IMR-90 (cell line): ENCODE measurements at regions not wholly inside any gene's neighbourhood (a gene's known extent, or its start where the extent isn't known, plus 50 kb on each side); places are given as distances from the start of the nearest gene placed in this dataset.

Experiments
- ATAC-seq: fragments of 200-7000 bp; cut with Tn5 transposase; 2 replicates; pipeline ENCODE4 v1.9.1; 2020; ENCODE audit warnings: low read depth, mild to moderate bottlenecking, moderate library complexity
- BruUV-seq: library from RNA; stranded (reverse); fragments of 400-500 nt; replicated peaks from 2 replicates; lab custom pipeline; 2021; lab: Mats Ljungman, UMichigan
- CTCF ChIA-PET: fragments of 300-600 bp; formaldehyde crosslinking; extraction: SDS; loops from one replicate; lab custom pipeline; 2021; ENCODE audit warnings: antibody characterized with exemption; lab: Yijun Ruan, JAX
- POLR2A ChIA-PET: fragments of 300-600 bp; sonication (Branson Sonifier 250); formaldehyde crosslinking; loops from one replicate; lab custom pipeline; 2022; ENCODE audit warnings: antibody characterized with exemption; ENCODE audit not compliant: unreplicated experiment; lab: Charles Lee
- DNase-seq: peaks from one replicate; pipeline ENCODE4 v3.0.0; 2013
- H2AFZ ChIP-seq: replicated peaks from 2 replicates; pipeline ENCODE3; 2013; ENCODE audit warnings: low read length, mild to moderate bottlenecking; ENCODE audit not compliant: poor library complexity
- H2AK5ac ChIP-seq: 2 replicates; pipeline ENCODE4 v1.6.1; 2013; ENCODE audit warnings: low read depth, low read length, inconsistent platforms
- H2AK9ac ChIP-seq: replicated peaks from 2 replicates; pipeline ENCODE3; 2013; ENCODE audit warnings: mild to moderate bottlenecking, low read depth, low read length, moderate library complexity; ENCODE audit not compliant: poor library complexity
- H2BK120ac ChIP-seq: 2 replicates; pipeline ENCODE4 v1.6.1; 2013; ENCODE audit warnings: low read depth, low read length, inconsistent platforms
- H2BK15ac ChIP-seq: 3 replicates; pipeline ENCODE4 v1.6.1; 2013; ENCODE audit warnings: low read depth, low read length, inconsistent platforms
- H2BK20ac ChIP-seq: 2 replicates; pipeline ENCODE4 v1.6.1; 2013; ENCODE audit warnings: low read depth, mild to moderate bottlenecking, inconsistent platforms, low read length, moderate library complexity
- H2BK5ac ChIP-seq: 2 replicates; pipeline ENCODE4 v1.6.1; 2013; ENCODE audit warnings: mild to moderate bottlenecking, low read depth, low read length, inconsistent platforms; ENCODE audit not compliant: poor library complexity, severe bottlenecking
- H3K14ac ChIP-seq: replicated peaks from 2 replicates; pipeline ENCODE4 v1.6.1; 2013; ENCODE audit warnings: low read depth, low read length, inconsistent platforms
- H3K18ac ChIP-seq: 2 replicates; pipeline ENCODE4 v1.6.1; 2013; ENCODE audit warnings: low read depth, low read length, control low read depth
- H3K23ac ChIP-seq: 2 replicates; pipeline ENCODE4 v1.6.1; 2013; ENCODE audit warnings: low read depth, low read length, inconsistent platforms
- H3K27ac ChIP-seq: 2 replicates; pipeline ENCODE4 v1.5.1; 2013; ENCODE audit warnings: mild to moderate bottlenecking, control low read depth, low read length; ENCODE audit not compliant: insufficient read depth
- H3K27me3 ChIP-seq: 2 replicates; pipeline ENCODE4 v1.6.1; 2013; ENCODE audit warnings: low read length; ENCODE audit not compliant: control insufficient read depth, insufficient read depth
- H3K36me3 ChIP-seq: 2 replicates; pipeline ENCODE4 v1.6.1; 2013; ENCODE audit warnings: low read length, mixed read lengths; ENCODE audit not compliant: control insufficient read depth, insufficient read depth
- H3K4ac ChIP-seq: 2 replicates; pipeline ENCODE4 v1.6.1; 2013; ENCODE audit warnings: low read depth, low read length, inconsistent platforms
- H3K4me1 ChIP-seq: 2 replicates; pipeline ENCODE4 v1.6.1; 2013; ENCODE audit warnings: low read length, mixed read lengths; ENCODE audit not compliant: control insufficient read depth, insufficient read depth
- H3K4me2 ChIP-seq: 2 replicates; pipeline ENCODE4 v1.6.1; 2013; ENCODE audit warnings: low read depth, mild to moderate bottlenecking, control low read depth, low read length, moderate library complexity
- H3K4me3 ChIP-seq: 2 replicates; pipeline ENCODE4 v1.5.1; 2013; ENCODE audit warnings: low read depth, mild to moderate bottlenecking, control low read depth, low read length, moderate library complexity; ENCODE audit not compliant: insufficient read depth
- H3K56ac ChIP-seq: 2 replicates; pipeline ENCODE4 v1.6.1; 2013; ENCODE audit warnings: low read length, inconsistent platforms; ENCODE audit not compliant: insufficient read depth; ENCODE audit errors: extremely low read depth
- H3K79me1 ChIP-seq, 2 experiments: 2 replicates each; pipeline ENCODE4 v1.6.1; 2013; ENCODE audit warnings: low read length in 2 of 2, inconsistent platforms in 1 of 2, low read depth in 1 of 2
- H3K9ac ChIP-seq: 2 replicates; pipeline ENCODE4 v1.6.1; 2013; ENCODE audit warnings: low read depth, low read length, control low read depth
- H3K9me1 ChIP-seq: 2 replicates; pipeline ENCODE4 v1.6.1; 2013; ENCODE audit warnings: low read length, inconsistent platforms; ENCODE audit not compliant: insufficient read depth
- H3K9me3 ChIP-seq: 2 replicates; pipeline ENCODE4 v1.6.1; 2013; ENCODE audit warnings: low read length; ENCODE audit not compliant: control insufficient read depth, insufficient read depth
- H4K20me1 ChIP-seq: 2 replicates; pipeline ENCODE4 v1.6.1; 2013; ENCODE audit warnings: low read length, inconsistent platforms; ENCODE audit not compliant: insufficient read depth
- H4K5ac ChIP-seq: 2 replicates; pipeline ENCODE4 v1.6.1; 2013; ENCODE audit warnings: mild to moderate bottlenecking, low read depth, low read length, control low read depth
- H4K8ac ChIP-seq, 2 experiments: 2 replicates each; pipeline ENCODE4 v1.6.1; 2013; ENCODE audit warnings: low read depth in 2 of 2, low read length in 2 of 2, control low read depth in 1 of 2, inconsistent platforms in 1 of 2
- H4K91ac ChIP-seq: 2 replicates; pipeline ENCODE4 v1.6.1; 2013; ENCODE audit warnings: low read depth, low read length, inconsistent platforms; ENCODE audit not compliant: insufficient read depth
- BHLHE40 ChIP-seq: fragments of 150-350 bp; IDR thresholded peaks from 2 replicates; pipeline ENCODE4 v1.6.1; 2016; ENCODE audit warnings: mild to moderate bottlenecking, low read depth, low read length
- CEBPB ChIP-seq: IDR thresholded peaks from 2 replicates; pipeline ENCODE4 v1.6.1; 2012; ENCODE audit warnings: low read depth, low read length, improper control_type of control experiment
- CHD1 ChIP-seq: IDR thresholded peaks from 2 replicates; pipeline ENCODE4 v1.6.1; 2012; ENCODE audit warnings: low read depth, low read length, improper control_type of control experiment
- MAFK ChIP-seq: IDR thresholded peaks from 2 replicates; pipeline ENCODE4 v1.6.1; 2012; ENCODE audit warnings: low read depth, low read length, improper control_type of control experiment
- MAZ ChIP-seq: IDR thresholded peaks from 2 replicates; pipeline ENCODE4 v1.6.1; 2012; ENCODE audit warnings: low read depth, mild to moderate bottlenecking, low read length, improper control_type of control experiment, moderate library complexity, borderline replicate concordance
- RAD21 ChIP-seq: IDR thresholded peaks from 2 replicates; pipeline ENCODE4 v1.6.1; 2012; ENCODE audit warnings: low read length, improper control_type of control experiment
- RFX5 ChIP-seq: IDR thresholded peaks from 2 replicates; pipeline ENCODE4 v1.8.0; 2012; ENCODE audit warnings: low read depth, mild to moderate bottlenecking, low read length, moderate library complexity
- SMC3 ChIP-seq: fragments of 150-350 bp; IDR thresholded peaks from 2 replicates; pipeline ENCODE4 v1.6.1; 2016; ENCODE audit warnings: low read depth, mild to moderate bottlenecking, antibody characterized with exemption, low read length, moderate library complexity
- WGBS, 2 experiments: methylation state at CpG; one replicate each; pipeline versions ENCODE4 v1.1.5 to v1.1.7; 2013; ENCODE audit warnings: missing lambda C conversion rate in 2 of 2; ENCODE audit not compliant: insufficient read length in 1 of 2; ENCODE audit errors: extremely low coverage in 2 of 2; 5-methylcytosine and 5-hydroxymethylcytosine counted together
- dilution Hi-C: fragments of 300-500 bp; cut with HindIII; formaldehyde crosslinking; loops from one replicate; pipeline ENCODE4 v1.14.3; 2018; ENCODE audit warnings: low sequenced_read_pairs; ENCODE audit not compliant: unreplicated experiment
- in situ Hi-C: fragments of 300-500 bp; cut with MboI; formaldehyde crosslinking; loops from 3 replicates; pipeline ENCODE4 v1.14.3; 2019; ENCODE audit warnings: low sequenced_read_pairs, inconsistent platforms, mixed read lengths
- intact Hi-C: fragments of 100-400 bp; cut with micrococcal nuclease; formaldehyde crosslinking; loops from 2 replicates; pipeline ENCODE4 v1.10.0; 2022

DNA sequence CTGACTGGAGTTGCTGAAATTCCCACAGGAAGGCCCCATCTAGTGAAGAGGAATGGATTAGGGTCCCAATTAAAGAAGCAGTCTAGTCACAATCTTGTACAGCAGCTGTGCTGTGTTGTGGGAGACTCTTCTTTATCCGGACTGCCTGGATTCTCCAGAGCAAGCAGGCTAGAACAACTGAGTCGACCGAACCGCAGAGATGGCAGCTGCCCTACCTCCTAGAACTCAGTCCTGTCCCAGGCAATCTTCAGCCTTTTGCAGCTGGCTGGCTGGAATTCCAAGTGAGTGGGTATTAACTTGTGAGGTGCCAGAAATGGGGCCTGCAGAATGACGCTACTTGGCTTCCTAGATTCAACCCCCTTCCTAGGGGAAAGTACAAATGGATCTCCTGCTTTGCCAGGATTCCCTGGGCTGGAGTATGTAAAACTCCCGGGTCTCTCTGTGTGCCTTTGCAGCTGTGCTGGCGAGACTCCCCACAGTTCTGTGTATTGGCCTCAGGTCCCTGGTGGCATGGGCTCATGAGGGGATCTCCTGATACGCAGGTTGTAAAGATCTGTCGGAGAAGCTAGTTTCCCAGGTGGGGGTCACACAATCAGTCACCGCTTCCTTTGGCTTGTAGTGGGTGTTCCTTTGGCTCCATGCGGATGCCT lies 1952.6 kb upstream of the LRRTM1 start:
- no CpG with 5 or more reads among the region's 11 CpGs for WGBS, 2 experiments
- Histone ChIP-seq H2BK5ac (no peak overlapping the region), H3K14ac (no peak overlapping the region), H3K79me1 (no peaks in the 10 kb centered on the region), H4K20me1 (no peaks in the 10 kb centered on the region), H3K4ac (no peak overlapping the region), H3K27me3 (no peaks in the 10 kb centered on the region), H3K4me2 (no peak overlapping the region), H3K9ac (no peak overlapping the region), H4K8ac (no peak overlapping the region), H3K4me3 (no peak overlapping the region), H4K5ac (no peak overlapping the region), H3K56ac (no peak overlapping the region), H4K91ac (no peak overlapping the region), H3K9me1 (no peaks in the 10 kb centered on the region), H3K27ac (no peak overlapping the region), H2AK5ac (no peak overlapping the region), H3K9me3 (peaks cover 21% of the 10 kb centered on the region; the same call in 1 of the 2 replicates), H2BK15ac (no peak overlapping the region), H3K36me3 (no peaks in the 10 kb centered on the region), H2BK20ac (no peak overlapping the region), H2AFZ (no peak overlapping the region), H3K23ac (no peak overlapping the region), H2AK9ac (no peak overlapping the region), H3K18ac (no peak overlapping the region), H2BK120ac (no peak overlapping the region), H3K4me1 (no peaks in the 10 kb centered on the region)
- intact Hi-C loops (no loop called here), in situ Hi-C loops (no loop called here), dilution Hi-C loops (no loop called here)
- DNase-seq (no peak), ATAC-seq (no peak)
- no TSS peak for BruUV-seq
- POLR2A ChIA-PET = no interaction called here
- TF ChIP-seq SMC3 (no peak), RAD21 (no peak), MAFK (no peak), CEBPB (no peak), CHD1 (no peak), MAZ (no peak), RFX5 (no peak), BHLHE40 (no peak)
- CTCF ChIA-PET = no interaction called here
